ENCODE measurements at regions not wholly inside any gene's neighbourhood (a gene's known extent, or its start where the extent isn't known, plus 50 kb on each side); places are given as distances from the start of the nearest gene placed in this dataset.

GRCh38 chr1:98232678-98233077 lies 311.8 kb upstream of the DPYD start:
- TF ChIP-seq, protein P1, sequence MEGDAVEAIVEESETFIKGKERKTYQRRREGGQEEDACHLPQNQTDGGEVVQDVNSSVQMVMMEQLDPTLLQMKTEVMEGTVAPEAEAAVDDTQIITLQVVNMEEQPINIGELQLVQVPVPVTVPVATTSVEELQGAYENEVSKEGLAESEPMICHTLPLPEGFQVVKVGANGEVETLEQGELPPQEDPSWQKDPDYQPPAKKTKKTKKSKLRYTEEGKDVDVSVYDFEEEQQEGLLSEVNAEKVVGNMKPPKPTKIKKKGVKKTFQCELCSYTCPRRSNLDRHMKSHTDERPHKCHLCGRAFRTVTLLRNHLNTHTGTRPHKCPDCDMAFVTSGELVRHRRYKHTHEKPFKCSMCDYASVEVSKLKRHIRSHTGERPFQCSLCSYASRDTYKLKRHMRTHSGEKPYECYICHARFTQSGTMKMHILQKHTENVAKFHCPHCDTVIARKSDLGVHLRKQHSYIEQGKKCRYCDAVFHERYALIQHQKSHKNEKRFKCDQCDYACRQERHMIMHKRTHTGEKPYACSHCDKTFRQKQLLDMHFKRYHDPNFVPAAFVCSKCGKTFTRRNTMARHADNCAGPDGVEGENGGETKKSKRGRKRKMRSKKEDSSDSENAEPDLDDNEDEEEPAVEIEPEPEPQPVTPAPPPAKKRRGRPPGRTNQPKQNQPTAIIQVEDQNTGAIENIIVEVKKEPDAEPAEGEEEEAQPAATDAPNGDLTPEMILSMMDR (IDR thresholded peaks at IDR 0.05), result no peak
- no peak for TF ChIP-seq POLR2AphosphoS5 (IDR thresholded peaks at IDR 0.05)
- no peak for TF ChIP-seq POLR2A (IDR thresholded peaks at IDR 0.05)
- no peak for TF ChIP-seq EP300 (IDR thresholded peaks at IDR 0.05)
